Nephron progenitor cell (in vitro differentiated cells): ENCODE measurements at regions not wholly inside any gene's neighbourhood (a gene's known extent, or its start where the extent isn't known, plus 50 kb on each side); places are given as distances from the start of the nearest gene placed in this dataset.

Experiments used
- DNase-seq: peaks from one replicate; pipeline ENCODE4 v3.0.0; 2021
- H3K27ac Mint-ChIP-seq: 2 replicates; pipeline ENCODE4 v1.8.0; 2021; ENCODE audit warnings: mild to moderate bottlenecking, moderate library complexity, mixed read lengths
- H3K27me3 Mint-ChIP-seq: 2 replicates; pipeline ENCODE4 v1.8.0; 2021; ENCODE audit warnings: mild to moderate bottlenecking, low read depth, mixed read lengths; ENCODE audit not compliant: poor library complexity
- H3K36me3 Mint-ChIP-seq: 2 replicates; pipeline ENCODE4 v1.8.0; 2021; ENCODE audit warnings: low read depth, mixed read lengths
- H3K4me1 Mint-ChIP-seq: 2 replicates; pipeline ENCODE4 v1.8.0; 2021; ENCODE audit warnings: mixed read lengths
- H3K4me3 Mint-ChIP-seq: 2 replicates; pipeline ENCODE4 v1.8.0; 2021; ENCODE audit warnings: mild to moderate bottlenecking, moderate library complexity, mixed read lengths
- H3K9me3 Mint-ChIP-seq: 2 replicates; pipeline ENCODE4 v1.8.0; 2021; ENCODE audit warnings: mild to moderate bottlenecking, moderate library complexity, mixed read lengths
- CTCF ChIP-seq: fragments of 200-600 bp; sonication (generic); IDR thresholded peaks from 2 replicates; pipeline ENCODE4 v1.5.0; 2021; ENCODE audit warnings: antibody characterized with exemption

- H3K27ac Mint-ChIP-seq: peak overlapping the region; percentile 59
- H3K27me3 Mint-ChIP-seq: no peaks in the 10 kb centered on the region
- H3K36me3 Mint-ChIP-seq: no peaks in the 10 kb centered on the region
- peaks cover 4% of the 10 kb centered on the region for H3K9me3 Mint-ChIP-seq
- DNase-seq: no peak
- no peak for TF ChIP-seq CTCF
- no peaks in the 10 kb centered on the region for H3K4me1 Mint-ChIP-seq
- no peak overlapping the region for H3K4me3 Mint-ChIP-seq
Observed at GRCh38 chr3:176740906-176741663, 456.2 kb downstream of the TBL1XR1 start.

- Mint-ChIP-seq H3K4me3 (no peak overlapping the region), H3K4me1 (no peaks in the 10 kb centered on the region), H3K27ac (no peak overlapping the region), H3K9me3 (no peaks in the 10 kb centered on the region), H3K36me3 (no peaks in the 10 kb centered on the region), H3K27me3 (no peaks in the 10 kb centered on the region)
- TF ChIP-seq CTCF: no peak
- no peak for DNase-seq
Observed at GRCh38 chr3:176739159-176739558, 458.1 kb downstream of the TBL1XR1 start.

GRCh38 chr3:176737480-176738110 lies 459.7 kb downstream of the TBL1XR1 start:
- Mint-ChIP-seq H3K9me3 (no peaks in the 10 kb centered on the region), H3K27ac (no peak overlapping the region), H3K4me1 (no peaks in the 10 kb centered on the region), H3K27me3 (no peaks in the 10 kb centered on the region), H3K36me3 (no peaks in the 10 kb centered on the region), H3K4me3 (no peak overlapping the region)
- DNase-seq: no peak
- no peak for TF ChIP-seq CTCF

- peak; percentile 5 for DNase-seq
- H3K4me1 Mint-ChIP-seq: no peaks in the 10 kb centered on the region
- H3K27ac Mint-ChIP-seq: no peak overlapping the region
- TF ChIP-seq CTCF: no peak
- no peak overlapping the region for H3K4me3 Mint-ChIP-seq
- no peaks in the 10 kb centered on the region for H3K36me3 Mint-ChIP-seq
- H3K9me3 Mint-ChIP-seq: peaks cover 6% of the 10 kb centered on the region
- no peaks in the 10 kb centered on the region for H3K27me3 Mint-ChIP-seq
Observed at GRCh38 chr3:176734146-176734545, 463.1 kb downstream of the TBL1XR1 start.

- Mint-ChIP-seq H3K27ac (no peak overlapping the region), H3K4me1 (no peaks in the 10 kb centered on the region), H3K4me3 (no peak overlapping the region), H3K27me3 (no peaks in the 10 kb centered on the region), H3K9me3 (no peaks in the 10 kb centered on the region), H3K36me3 (no peaks in the 10 kb centered on the region)
- no peak for TF ChIP-seq CTCF
- no peak for DNase-seq
Observed at GRCh38 chr3:176724394-176724759, 472.9 kb downstream of the TBL1XR1 start.
